COLO829 (cell line): ENCODE measurements at regions not wholly inside any gene's neighbourhood (a gene's known extent, or its start where the extent isn't known, plus 50 kb on each side); places are given as distances from the start of the nearest gene placed in this dataset.

Experiments used
- DNase-seq: peaks from one replicate; pipeline ENCODE4 v3.0.0; 2012; ENCODE audit warnings: low spot score

- DNase-seq = no peak
These were observed 159.3 kb downstream of the CYRIA start for GRCh38 chr2:16506366-16506765.

GRCh38 chr2:16496426-16497388 lies 168.9 kb downstream of the CYRIA start:
- no peak for DNase-seq

GRCh38 chr2:16495509-16496208 lies 170.0 kb downstream of the CYRIA start:
- DNase-seq = no peak

- DNase-seq = no peak
These were observed 170.7 kb downstream of the CYRIA start for GRCh38 chr2:16494836-16495508.

- DNase-seq = no peak
These were observed 171.8 kb downstream of the CYRIA start for GRCh38 chr2:16493788-16494187.

GRCh38 chr2:16487686-16488085 lies 177.9 kb downstream of the CYRIA start:
- DNase-seq = peak; percentile 15

- no peak for DNase-seq
These were observed 180.4 kb downstream of the CYRIA start for GRCh38 chr2:16485251-16485650.

- no peak for DNase-seq
These were observed 183.2 kb downstream of the CYRIA start for GRCh38 chr2:16482460-16482859.

GRCh38 chr2:16481351-16481750 lies 184.3 kb downstream of the CYRIA start:
- no peak for DNase-seq

GRCh38 chr2:16479721-16480120 lies 185.9 kb downstream of the CYRIA start:
- no peak for DNase-seq

GRCh38 chr2:16478434-16479210 lies 187.0 kb downstream of the CYRIA start:
- no peak for DNase-seq

GRCh38 chr2:16477648-16478047 lies 188.0 kb downstream of the CYRIA start:
- no peak for DNase-seq

GRCh38 chr2:16476866-16477265 lies 188.8 kb downstream of the CYRIA start:
- DNase-seq = no peak

- DNase-seq = no peak
These were observed 189.6 kb downstream of the CYRIA start for GRCh38 chr2:16475986-16476567.

GRCh38 chr2:16475586-16475985 lies 190.0 kb downstream of the CYRIA start:
- no peak for DNase-seq

GRCh38 chr2:16473575-16473974 lies 192.1 kb downstream of the CYRIA start:
- no peak for DNase-seq

GRCh38 chr2:16470936-16471490 lies 194.6 kb downstream of the CYRIA start:
- DNase-seq = no peak

- no peak for DNase-seq
These were observed 198.8 kb downstream of the CYRIA start for GRCh38 chr2:16466821-16467151.

- DNase-seq = no peak
These were observed 199.4 kb downstream of the CYRIA start for GRCh38 chr2:16466133-16466820.

- DNase-seq = no peak
These were observed 201.0 kb downstream of the CYRIA start for GRCh38 chr2:16464641-16465040.

- no peak for DNase-seq
These were observed 202.7 kb downstream of the CYRIA start for GRCh38 chr2:16462958-16463357.
